ENCODE measurements at regions not wholly inside any gene's neighbourhood (a gene's known extent, or its start where the extent isn't known, plus 50 kb on each side); places are given as distances from the start of the nearest gene placed in this dataset.
"Not testable (repeated sequence)": the region's sequence is repeated elsewhere in the genome, so short reads cannot be mapped to it uniquely, and the experiment has no call there.

- no peak for DNase-seq
These were observed 1250.3 kb downstream of the REEP3 start for GRCh38 chr10:64771253-64772050.

DNA sequence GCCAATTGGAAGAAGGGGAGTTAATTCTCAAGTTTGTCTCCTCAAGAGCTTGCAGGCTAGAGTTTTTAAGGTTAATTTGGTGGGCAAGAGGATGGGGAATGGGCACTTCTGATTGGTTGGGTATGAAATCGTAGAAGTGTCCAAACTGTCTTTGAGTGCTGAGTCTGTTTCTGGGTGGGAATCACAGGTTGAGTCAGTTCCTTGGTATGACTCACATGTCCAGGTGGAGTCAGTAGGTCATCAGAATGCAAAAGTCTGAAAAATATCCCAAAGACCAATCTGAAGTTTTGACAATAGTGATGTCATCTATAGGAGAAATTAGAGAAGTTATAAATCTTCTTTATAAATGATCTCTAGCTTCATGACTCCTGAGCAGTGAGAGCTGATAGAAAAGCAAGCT is 1252.2 kb downstream of the REEP3 start:
- DNase-seq, result no peak

GRCh38 chr10:64784451-64784850 is 1263.2 kb downstream of the REEP3 start:
- DNase-seq, result not testable (repeated sequence)

GRCh38 chr10:64785816-64786215 is 1264.6 kb downstream of the REEP3 start:
- DNase-seq, result no peak

DNA sequence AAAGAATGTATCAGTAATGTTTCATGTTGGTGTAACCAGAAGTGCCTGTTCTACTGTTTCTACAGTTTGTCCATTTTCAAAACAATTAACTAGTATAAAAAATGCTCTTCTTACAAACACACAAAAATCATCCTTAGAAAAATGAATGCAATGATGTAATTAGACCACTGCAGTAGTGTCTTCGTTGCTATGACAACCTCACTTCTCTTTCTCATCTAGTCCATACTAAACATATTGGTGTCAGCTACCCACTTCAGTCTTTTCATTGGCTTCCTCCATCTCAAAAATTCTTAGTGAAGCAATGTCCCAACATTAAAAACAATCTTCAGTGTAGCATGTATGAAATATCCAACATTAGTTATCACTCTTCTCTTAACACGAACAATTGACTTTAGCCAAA is 1265.8 kb downstream of the REEP3 start:
- no peak for DNase-seq

DNA sequence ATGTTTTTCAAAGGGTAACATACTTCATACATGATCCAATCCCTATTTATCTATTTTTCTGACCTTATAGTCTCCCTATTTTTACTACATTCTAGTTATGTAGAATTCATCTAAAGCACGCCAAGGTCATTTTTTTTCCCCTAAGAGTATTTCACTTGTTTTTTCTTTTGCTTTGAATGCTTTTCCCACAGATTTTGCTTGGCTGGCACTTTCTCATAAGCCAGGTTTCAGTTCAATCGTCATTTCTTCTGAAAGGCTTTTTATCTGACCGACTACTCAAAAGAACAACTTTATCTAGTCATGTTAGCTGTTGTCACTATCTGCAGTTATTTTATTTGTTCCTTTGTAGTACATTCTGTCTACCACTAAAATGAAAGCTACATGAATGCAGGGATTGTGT is 1274.6 kb downstream of the REEP3 start:
- DNase-seq, result no peak

DNA sequence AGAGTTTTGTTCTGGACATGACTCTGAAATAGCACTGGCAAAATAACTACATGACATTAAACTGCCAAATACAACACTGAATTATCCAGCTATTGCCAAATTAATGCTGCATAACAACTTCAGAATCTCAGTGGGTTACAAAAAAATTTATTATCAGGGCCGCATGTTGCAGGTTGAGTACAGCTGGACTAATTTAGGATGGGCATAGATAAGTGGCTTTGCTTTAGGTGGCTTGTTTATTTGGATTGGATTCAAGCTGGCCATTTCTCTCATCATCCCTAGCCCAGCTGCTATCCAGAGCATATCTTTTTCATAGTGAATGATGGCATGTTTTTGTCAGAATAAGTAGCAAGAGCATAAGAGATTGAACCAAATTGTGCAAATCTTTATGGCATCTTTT is 1277.1 kb downstream of the REEP3 start:
- DNase-seq, result no peak

- DNase-seq, result not testable (repeated sequence)
These were observed 1287.0 kb downstream of the REEP3 start for GRCh38 chr10:64808233-64808632.

DNA sequence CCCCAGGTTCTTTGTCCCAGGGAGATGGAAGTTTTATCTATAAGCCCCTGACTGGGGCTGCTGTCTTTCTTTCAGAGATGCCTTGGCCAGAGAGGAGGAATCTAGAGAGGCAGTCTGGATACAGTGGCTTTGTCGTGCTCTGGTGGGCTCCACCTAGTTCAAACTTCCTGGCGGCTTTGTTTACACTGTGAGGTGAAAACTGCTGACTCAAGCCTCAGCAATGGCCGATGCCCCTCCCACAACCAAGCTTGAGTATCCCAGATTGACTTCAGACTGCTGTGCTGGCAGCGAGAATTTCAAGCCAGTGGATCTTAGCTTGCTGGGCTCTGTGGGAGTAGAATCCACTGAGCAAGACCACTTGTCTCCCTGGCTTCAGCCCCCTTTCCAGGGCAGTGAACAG is 1288.8 kb downstream of the REEP3 start:
- DNase-seq, result peak; percentile 1

DNA sequence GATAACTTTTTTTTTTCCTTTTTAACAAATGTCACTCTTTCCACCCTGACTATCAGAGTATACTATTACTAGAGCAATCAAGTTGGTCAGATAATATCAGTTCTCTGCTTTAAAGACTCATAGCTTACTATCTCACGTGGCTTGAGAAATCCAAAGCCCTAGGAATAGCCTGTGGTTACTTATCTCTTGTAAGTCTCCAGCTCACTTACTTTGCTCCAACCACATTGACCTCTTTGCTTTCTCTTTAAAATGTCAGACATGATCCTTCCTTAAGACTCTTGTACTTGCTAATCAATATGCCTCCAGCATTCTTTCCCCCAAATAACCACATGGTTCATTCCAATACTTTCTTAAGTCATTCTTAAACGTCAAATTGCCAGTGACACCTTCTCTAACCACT is 1292.2 kb downstream of the REEP3 start:
- DNase-seq, result no peak

DNA sequence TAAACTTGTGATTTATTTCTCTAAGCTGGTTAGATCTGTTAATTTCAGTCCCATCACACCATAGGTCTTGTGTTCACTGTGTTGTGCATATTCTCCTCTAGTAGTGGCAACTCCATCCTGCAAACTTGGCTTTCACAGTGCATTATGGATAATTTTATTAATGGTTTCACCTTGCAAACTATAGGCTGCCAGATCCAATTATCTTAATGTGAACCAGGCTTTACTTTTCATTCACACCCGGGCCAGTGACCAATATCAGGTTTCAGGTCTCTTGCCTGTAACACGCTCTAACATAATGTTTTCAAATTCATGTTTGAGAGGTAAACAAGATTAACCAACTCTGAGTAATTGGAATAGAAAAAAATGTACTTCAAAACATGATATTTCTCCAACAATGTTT is 1293.0 kb downstream of the REEP3 start:
- no peak for DNase-seq

DNA sequence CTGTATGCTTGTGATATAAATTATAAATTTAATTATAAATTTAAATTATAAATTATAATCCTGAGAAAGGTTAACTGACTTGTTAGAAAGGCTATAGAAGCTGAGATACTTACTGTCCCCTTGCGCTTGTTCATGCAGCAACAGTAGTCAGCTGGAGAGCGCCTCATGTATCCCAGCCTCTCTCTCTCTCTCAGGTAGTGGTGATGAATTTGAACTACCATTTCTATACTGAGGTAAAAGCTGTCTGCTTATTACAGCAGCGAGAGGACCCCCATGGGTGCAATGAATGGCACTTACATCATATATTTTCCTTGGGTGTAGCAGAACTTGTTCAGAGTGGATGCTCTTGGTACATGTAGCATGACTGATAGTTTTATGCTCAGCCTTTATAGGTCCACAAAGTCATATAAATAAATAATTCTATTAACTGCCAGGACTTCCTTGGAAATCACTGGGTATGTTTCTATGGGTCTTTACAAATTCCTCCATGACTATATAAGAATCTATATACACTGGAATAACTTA is 1308.7 kb downstream of the REEP3 start:
- no peak for DNase-seq

DNA sequence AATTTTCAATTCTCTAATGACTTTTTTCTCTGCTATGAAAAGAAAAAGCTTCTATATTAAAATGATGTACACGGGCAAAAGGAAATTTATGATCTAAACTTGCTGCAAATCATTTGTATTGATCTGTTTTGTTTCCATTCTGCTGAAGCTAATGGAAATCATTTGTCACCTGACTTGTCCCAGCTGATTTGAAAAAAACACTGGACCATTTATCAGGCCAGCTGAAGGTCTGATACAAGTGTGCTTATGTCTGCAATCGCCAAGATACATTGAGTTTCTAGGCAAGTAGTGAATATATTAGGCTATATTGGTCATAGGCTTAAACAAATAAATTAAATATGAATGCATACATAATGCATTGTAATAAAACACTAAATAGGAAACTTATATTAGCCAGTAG is 1309.7 kb downstream of the REEP3 start:
- DNase-seq, result no peak

DNA sequence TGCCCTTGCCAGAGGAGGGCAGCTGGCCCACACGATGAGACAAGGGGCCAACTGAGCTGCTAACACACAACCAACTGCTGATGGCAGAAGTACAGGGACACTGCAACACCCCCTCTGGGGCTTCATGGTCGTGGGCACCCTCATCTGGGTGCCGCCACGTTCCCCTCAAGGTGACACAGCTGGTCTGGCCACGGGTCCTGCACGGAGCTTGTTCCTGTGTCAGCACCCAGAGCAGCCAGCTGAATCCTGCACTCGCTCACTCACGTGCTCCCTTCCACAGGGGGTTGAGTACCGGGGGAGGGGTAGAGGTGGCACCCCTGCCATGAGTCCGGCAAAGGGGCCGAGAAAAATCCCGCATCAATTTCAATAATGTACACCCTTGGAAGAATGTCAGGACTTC is 1319.1 kb downstream of the REEP3 start:
- DNase-seq, result no peak

DNA sequence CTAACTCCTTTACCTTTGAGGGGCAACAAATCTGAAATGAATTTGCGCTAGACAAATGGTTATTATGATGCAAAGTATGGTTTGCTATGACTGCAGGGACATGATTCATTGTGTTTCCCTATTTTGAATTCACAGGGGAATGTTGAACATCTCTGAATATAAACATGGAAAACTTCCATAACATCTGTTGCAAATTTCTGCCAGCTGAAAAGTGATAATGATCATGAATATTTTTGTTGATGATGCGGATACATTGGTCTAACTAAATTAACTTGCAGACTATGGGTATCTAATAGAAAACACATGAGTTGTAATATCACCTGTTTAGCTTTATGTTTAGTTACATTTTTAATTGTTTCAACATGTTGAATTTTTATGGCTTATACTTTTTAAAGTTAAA is 1325.5 kb downstream of the REEP3 start:
- DNase-seq, result peak; percentile 5

DNA sequence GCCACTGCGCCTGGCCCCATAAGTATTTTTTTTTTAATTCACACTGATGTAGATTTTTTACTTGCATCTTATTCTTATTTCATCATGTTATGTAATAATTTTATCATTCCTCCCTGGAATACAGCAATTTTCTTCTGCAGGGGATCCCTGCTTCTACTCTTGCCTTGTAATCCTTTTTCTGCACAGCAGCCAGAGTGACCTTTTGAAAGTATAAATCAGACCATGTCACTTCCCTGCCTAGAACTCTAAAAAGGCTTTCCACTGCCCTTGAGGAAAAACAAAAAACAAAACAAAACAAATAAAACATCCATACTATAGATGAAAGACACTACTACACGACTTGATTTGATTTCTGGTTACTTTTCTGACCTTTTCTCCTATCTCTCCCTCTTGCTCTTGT is 1334.7 kb downstream of the REEP3 start:
- DNase-seq, result no peak

GRCh38 chr10:64859911-64860310 is 1338.7 kb downstream of the REEP3 start:
- DNase-seq, result no peak

- no peak for DNase-seq
These were observed 1342.6 kb downstream of the REEP3 start for GRCh38 chr10:64863836-64864235.

- no peak for DNase-seq
These were observed 1346.3 kb downstream of the REEP3 start for GRCh38 chr10:64867501-64867962.

GRCh38 chr10:64873088-64873487 is 1351.9 kb downstream of the REEP3 start:
- DNase-seq, result no peak

DNA sequence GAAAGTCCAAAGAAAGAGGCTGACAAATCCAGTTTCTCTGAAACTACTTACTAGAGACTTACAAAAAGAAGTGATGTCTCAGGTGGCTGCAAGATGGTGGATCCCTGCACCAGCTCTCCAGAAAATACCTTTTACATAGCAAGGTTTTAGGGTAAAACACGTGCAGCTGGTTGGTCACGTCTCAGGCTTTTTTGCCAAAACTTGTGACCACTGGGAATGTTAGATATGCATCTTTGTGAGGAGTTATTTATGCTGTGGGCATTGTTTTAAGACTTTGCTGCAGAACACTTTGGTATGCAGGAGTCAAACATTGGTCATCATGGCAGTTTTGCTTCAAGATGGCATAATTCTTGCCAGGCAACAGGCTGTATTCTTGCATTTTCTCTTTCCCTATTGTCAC is 1352.8 kb downstream of the REEP3 start:
- no peak for DNase-seq

GRCh38 chr10:64880546-64880945 is 1359.3 kb downstream of the REEP3 start:
- no peak for DNase-seq

- no peak for DNase-seq
These were observed 1360.1 kb downstream of the REEP3 start for GRCh38 chr10:64881257-64881656.

DNA sequence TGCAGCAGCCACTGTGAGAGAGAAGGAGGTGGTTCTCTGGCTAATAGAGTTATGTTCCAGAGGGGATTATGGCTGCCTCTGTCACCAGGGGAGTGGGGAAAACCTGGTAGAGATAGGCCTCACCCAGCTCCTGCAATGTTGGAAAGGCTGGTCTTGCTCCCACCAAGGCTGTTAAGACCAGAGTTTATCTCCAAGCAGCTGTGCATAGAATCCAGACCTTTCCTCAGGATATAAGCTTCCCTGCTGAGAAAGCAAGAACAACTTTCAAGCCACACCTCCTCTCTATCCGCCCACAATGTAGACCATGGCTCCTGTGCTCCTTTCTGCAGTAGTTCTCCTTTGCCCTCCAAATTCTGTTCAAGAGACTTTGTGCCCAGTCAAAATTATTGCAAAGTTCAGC is 1375.4 kb downstream of the REEP3 start:
- DNase-seq, result no peak

GRCh38 chr10:64906311-64906710 is 1385.1 kb downstream of the REEP3 start:
- not testable (repeated sequence) for DNase-seq
